WTC11 (cell line): ENCODE measurements at regions not wholly inside any gene's neighbourhood (a gene's known extent, or its start where the extent isn't known, plus 50 kb on each side); places are given as distances from the start of the nearest gene placed in this dataset.

ENCODE experiments used
- ATAC-seq: fragments of 200-7000 bp; cut with Tn5 transposase; 2 replicates; pipeline ENCODE4 v1.10.0; 2021; ENCODE audit warnings: mild to moderate bottlenecking, moderate library complexity
- CTCF ChIA-PET: fragments of 300-600 bp; sonication (Branson Sonifier 250); formaldehyde crosslinking; loops from one replicate; lab custom pipeline; 2021; ENCODE audit warnings: antibody characterized with exemption; lab: Charles Lee
- POLR2A ChIA-PET: fragments of 350-600 bp; sonication (Branson Sonifier 250); formaldehyde crosslinking; loops from one replicate; lab custom pipeline; 2021; ENCODE audit warnings: antibody characterized with exemption; lab: Charles Lee
- DNase-seq: peaks from one replicate; pipeline ENCODE4 v3.0.0; 2021; ENCODE audit warnings: low spot score
- H3K27ac Mint-ChIP-seq: 2 replicates; pipeline ENCODE4 v1.8.0; 2021; ENCODE audit warnings: mixed read lengths
- H3K27me3 Mint-ChIP-seq: 2 replicates; pipeline ENCODE4 v1.8.0; 2021; ENCODE audit warnings: low read depth, mild to moderate bottlenecking, moderate library complexity, mixed read lengths
- H3K36me3 Mint-ChIP-seq: 2 replicates; pipeline ENCODE4 v1.8.0; 2021; ENCODE audit warnings: mixed read lengths
- H3K4me1 Mint-ChIP-seq: 2 replicates; pipeline ENCODE4 v1.8.0; 2022; ENCODE audit warnings: mixed read lengths
- H3K4me3 Mint-ChIP-seq: 2 replicates; pipeline ENCODE4 v1.8.0; 2021; ENCODE audit warnings: mild to moderate bottlenecking, moderate library complexity, mixed read lengths
- H3K9me3 Mint-ChIP-seq: 2 replicates; pipeline ENCODE4 v1.8.0; 2021; ENCODE audit warnings: mixed read lengths
- ATF1 ChIP-seq: sonication (generic); formaldehyde crosslinking; IDR thresholded peaks from 2 replicates; pipeline ENCODE4 v1.8.1; 2023; ENCODE audit warnings: mild to moderate bottlenecking, moderate library complexity, missing genetic modification reagents
- FOXP4 ChIP-seq: sonication (generic); formaldehyde crosslinking; IDR thresholded peaks from 2 replicates; pipeline ENCODE4 v1.8.0; 2022; ENCODE audit warnings: mild to moderate bottlenecking, missing genetic modification reagents
- GTF2I ChIP-seq: fragments of 250-450 bp; sonication (Bioruptor Pico); conservative IDR thresholded peaks from 2 replicates; pipeline ENCODE4 v1.4.0; 2021; ENCODE audit warnings: mild to moderate bottlenecking
- JUN ChIP-seq: sonication (generic); formaldehyde crosslinking; IDR thresholded peaks from 2 replicates; pipeline ENCODE4 v1.8.0; 2023; ENCODE audit warnings: mild to moderate bottlenecking, missing genetic modification reagents
- MLX ChIP-seq: sonication (generic); formaldehyde crosslinking; IDR thresholded peaks from 2 replicates; pipeline ENCODE4 v1.8.1; 2023; ENCODE audit warnings: mild to moderate bottlenecking, missing genetic modification reagents, moderate library complexity
- OVOL2 ChIP-seq: fragments of 250-450 bp; sonication (Bioruptor Pico); IDR thresholded peaks from 2 replicates; pipeline ENCODE4 v1.9.0; 2021; ENCODE audit warnings: mild to moderate bottlenecking, borderline replicate concordance
- USF1 ChIP-seq: sonication (generic); formaldehyde crosslinking; IDR thresholded peaks from 2 replicates; pipeline ENCODE4 v1.8.0; 2022; ENCODE audit warnings: mild to moderate bottlenecking, missing genetic modification reagents
- ZBTB43 ChIP-seq: sonication (generic); formaldehyde crosslinking; IDR thresholded peaks from 2 replicates; pipeline ENCODE4 v1.8.1; 2023; ENCODE audit warnings: mild to moderate bottlenecking, missing genetic modification reagents
- ZNF281 ChIP-seq: sonication (generic); formaldehyde crosslinking; IDR thresholded peaks from 2 replicates; pipeline ENCODE4 v1.8.0; 2023; ENCODE audit warnings: mild to moderate bottlenecking, missing genetic modification reagents
- ZNF512 ChIP-seq: sonication (generic); formaldehyde crosslinking; IDR thresholded peaks from 2 replicates; pipeline ENCODE4 v1.8.1; 2022; ENCODE audit warnings: missing genetic modification reagents, borderline replicate concordance

GRCh38 chr2:16081316-16082200, 141.2 kb downstream of the MYCN start (continued):
- TF ChIP-seq ZNF281 (CRISPR knock-in tag) = no peak
- no peak for TF ChIP-seq MLX (CRISPR knock-in tag)
- no peak for TF ChIP-seq GTF2I (CRISPR knock-in tag)
- TF ChIP-seq ATF1 (CRISPR knock-in tag) = no peak
- TF ChIP-seq ZNF512 (CRISPR knock-in tag) = no peak

GRCh38 chr2:16080516-16080915, 140.2 kb downstream of the MYCN start:
- CTCF ChIA-PET = interaction anchor here (1.3 kb wide), 1 partner anchor 46 kb away, joined by 3 read pairs; no protein-coding TSS in a partner anchor
- no peak for TF ChIP-seq JUN (CRISPR knock-in tag)
- TF ChIP-seq ZNF281 (CRISPR knock-in tag) = no peak
- no peak for TF ChIP-seq MLX (CRISPR knock-in tag)
- no peak for TF ChIP-seq ZBTB43
- TF ChIP-seq USF1 = no peak
- no peak for TF ChIP-seq OVOL2 (CRISPR knock-in tag)
- TF ChIP-seq FOXP4 = no peak
- H3K4me3 Mint-ChIP-seq = no peak overlapping the region
- peaks cover 40% of the 10 kb centered on the region for H3K4me1 Mint-ChIP-seq
- H3K9me3 Mint-ChIP-seq = peaks cover 4% of the 10 kb centered on the region
- POLR2A ChIA-PET = interaction anchor here (0.6 kb wide), 1 partner anchor 29 kb away, joined by 3 read pairs; no protein-coding TSS in a partner anchor
- no peak for DNase-seq
- ATAC-seq = no peak
- no peaks in the 10 kb centered on the region; the same call in 1 of the 2 replicates for H3K27me3 Mint-ChIP-seq
- H3K27ac Mint-ChIP-seq = no peak overlapping the region
- peaks cover 3% of the 10 kb centered on the region for H3K36me3 Mint-ChIP-seq
